Body of pancreas (tissue), 4 donors: ENCODE measurements at regions not wholly inside any gene's neighbourhood (a gene's known extent, or its start where the extent isn't known, plus 50 kb on each side); places are given as distances from the start of the nearest gene placed in this dataset.

Experiments used
- ATAC-seq: fragments of 150-250 bp; one replicate; pipeline ENCODE4 v1.9.1; 2016
- DNase-seq, 4 donors: peaks; one replicate each; pipeline ENCODE4 v3.0.0-alpha.2; 2019
- H3K27ac ChIP-seq, 4 donors: fragments of 200-600 bp; sonication (generic); 1 replicate in 3 of 4; 2 replicates in 1 of 4; pipeline versions ENCODE4 v1.5.1 to v1.6.1; 2016 to 2019; ENCODE audit warnings: mild to moderate bottlenecking in 1 of 4, mixed read lengths in 1 of 4, moderate library complexity in 1 of 4
- H3K27me3 ChIP-seq, 2 donors: fragments of 200-600 bp; sonication (generic); one replicate each; pipeline ENCODE4 v1.6.0; 2016; ENCODE audit warnings: mild to moderate bottlenecking in 1 of 2
- H3K36me3 ChIP-seq, 2 donors: fragments of 200-600 bp; sonication (generic); replicated peaks in 1 of 2; 2 replicates each; pipeline ENCODE4 v1.5.1; 2016; ENCODE audit warnings: low read depth in 2 of 2; ENCODE audit not compliant: insufficient read depth in 1 of 2
- H3K4me1 ChIP-seq: fragments of 200-600 bp; sonication (generic); one replicate; pipeline ENCODE4 v1.6.0; 2016
- H3K4me3 ChIP-seq, 2 donors: fragments of 200-600 bp; sonication (generic); 1 replicate in 1 of 2; 2 replicates in 1 of 2; pipeline ENCODE4 v1.5.1; 2016 to 2019
- H3K9me3 ChIP-seq, 3 donors: fragments of 200-600 bp; sonication (generic); 1 replicate in 2 of 3; 2 replicates in 1 of 3; pipeline ENCODE4 v1.5.1; 2016
- CTCF ChIP-seq, 7 experiments: fragments of 450-650 bp in 4 of 7; fragments of 200-600 bp in 3 of 7; sonication (generic) in 3 of 7; IDR thresholded peaks; one replicate each; pipeline ENCODE4 v1.5.1; 2016 to 2019; ENCODE audit warnings: antibody characterized with exemption in 7 of 7
- POLR2A ChIP-seq, 3 donors: fragments of 450-650 bp; IDR thresholded peaks; one replicate each; pipeline ENCODE4 v1.6.1; 2016; ENCODE audit warnings: antibody characterized with exemption in 3 of 3, mild to moderate bottlenecking in 2 of 3
- WGBS, 2 donors: methylation state at CpG; one replicate each; pipeline ENCODE4 v1.1.5; 2017; 5-methylcytosine and 5-hydroxymethylcytosine counted together
- intact Hi-C: fragments of 100-400 bp; cut with DNase I; formaldehyde crosslinking; loops from one replicate; pipeline ENCODE4 v1.15.1; 2023

DNA sequence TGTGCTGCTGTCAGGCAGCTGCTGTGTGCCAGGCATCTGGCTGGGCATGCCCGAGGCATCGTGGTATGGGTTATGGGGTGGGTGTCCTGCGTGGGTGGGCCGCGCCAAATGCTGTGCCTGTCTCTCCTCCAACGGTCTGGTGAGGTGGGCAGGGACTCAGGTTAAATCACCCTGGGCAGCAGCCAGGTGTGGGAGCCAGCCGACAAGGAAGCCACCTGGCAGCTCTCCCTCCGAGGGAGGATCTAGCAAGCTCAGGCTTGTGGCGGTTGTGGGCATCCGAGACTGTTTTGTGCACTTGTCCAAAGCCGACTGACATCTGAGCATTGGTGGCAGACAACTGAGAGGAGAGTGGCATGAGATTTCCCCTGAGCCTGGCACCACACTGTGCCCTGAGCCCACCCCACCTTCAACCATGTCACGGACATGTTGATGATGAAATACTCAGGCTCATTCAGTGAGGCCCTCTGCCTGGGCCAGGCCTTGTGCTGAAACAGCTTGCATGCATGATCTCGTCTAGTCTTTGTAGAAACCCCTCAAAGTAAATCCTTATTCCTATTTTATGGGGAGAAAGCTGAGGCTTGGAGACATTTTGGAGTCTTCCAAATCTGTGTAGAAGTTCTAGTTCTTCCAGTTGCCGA, 181.8 kb upstream of the MYL2 start:
- DNase-seq: peak in 1 of 4 donors; percentile 28
- Histone ChIP-seq H3K9me3 (no peaks in the 10 kb centered on the region), H3K27ac (no peak overlapping the region)

GRCh38 chr12:111101003-111101402, 180.6 kb upstream of the MYL2 start:
- no peaks in the 10 kb centered on the region for H3K9me3 ChIP-seq
- H3K27ac ChIP-seq: no peak overlapping the region
- no peaks in the 10 kb centered on the region for H3K36me3 ChIP-seq
- no peak for ATAC-seq
- 84 to 100% methylated on average over 4 to 7 of the region's 7 CpGs for WGBS, 2 donors
- DNase-seq: no peak
- TF ChIP-seq CTCF (IDR thresholded peaks at IDR 0.05) (no peak), POLR2A (IDR thresholded peaks at IDR 0.05) (no peak)
- H3K27me3 ChIP-seq: no peaks in the 10 kb centered on the region
- no peaks in the 10 kb centered on the region for H3K4me1 ChIP-seq
- intact Hi-C loops: no loop called here
- no peak overlapping the region for H3K4me3 ChIP-seq

More for the DNA sequence above, 181.8 kb upstream of the MYL2 start:
- ATAC-seq: no peak
- 39 to 60% methylated on average over 8 to 14 of the region's 14 CpGs for WGBS, 2 donors
- H3K4me3 ChIP-seq: no peak overlapping the region
- intact Hi-C loops: no loop called here
- no peak for TF ChIP-seq POLR2A (IDR thresholded peaks at IDR 0.05)
- TF ChIP-seq CTCF (IDR thresholded peaks at IDR 0.05): no peak
- H3K4me1 ChIP-seq: no peaks in the 10 kb centered on the region
- H3K36me3 ChIP-seq: no peaks in the 10 kb centered on the region
- no peaks in the 10 kb centered on the region for H3K27me3 ChIP-seq

DNA sequence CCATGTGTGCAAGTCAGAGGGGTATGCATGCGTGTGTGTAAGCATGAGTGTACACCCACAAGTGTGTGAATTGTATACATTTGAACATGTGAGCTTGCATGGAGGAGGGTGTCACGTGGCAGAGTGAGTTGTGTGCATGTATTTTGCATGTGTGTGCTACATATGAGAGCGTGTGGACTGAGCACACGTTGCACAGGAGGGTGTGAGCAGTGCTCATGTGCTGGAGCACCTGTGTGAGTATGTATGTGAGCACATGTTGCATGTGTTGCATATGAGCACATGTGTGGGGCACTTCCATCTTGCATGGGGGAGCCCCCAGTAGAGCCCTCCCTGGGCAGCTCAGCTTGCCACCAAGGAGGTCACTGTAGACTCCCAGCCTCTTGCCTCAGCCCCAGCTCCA, 180.2 kb upstream of the MYL2 start:
- H3K36me3 ChIP-seq: no peaks in the 10 kb centered on the region
- TF ChIP-seq POLR2A (IDR thresholded peaks at IDR 0.05) (no peak), CTCF (IDR thresholded peaks at IDR 0.05) (no peak)
- 63 to 85% methylated on average over 4 of the region's 4 CpGs for WGBS, 2 donors
- intact Hi-C loops: no loop called here
- no peaks in the 10 kb centered on the region for H3K4me1 ChIP-seq
- DNase-seq: no peak
- no peak overlapping the region for H3K27ac ChIP-seq
- H3K27me3 ChIP-seq: no peaks in the 10 kb centered on the region
- H3K9me3 ChIP-seq: no peaks in the 10 kb centered on the region
- H3K4me3 ChIP-seq: no peak overlapping the region
- ATAC-seq: no peak

DNA sequence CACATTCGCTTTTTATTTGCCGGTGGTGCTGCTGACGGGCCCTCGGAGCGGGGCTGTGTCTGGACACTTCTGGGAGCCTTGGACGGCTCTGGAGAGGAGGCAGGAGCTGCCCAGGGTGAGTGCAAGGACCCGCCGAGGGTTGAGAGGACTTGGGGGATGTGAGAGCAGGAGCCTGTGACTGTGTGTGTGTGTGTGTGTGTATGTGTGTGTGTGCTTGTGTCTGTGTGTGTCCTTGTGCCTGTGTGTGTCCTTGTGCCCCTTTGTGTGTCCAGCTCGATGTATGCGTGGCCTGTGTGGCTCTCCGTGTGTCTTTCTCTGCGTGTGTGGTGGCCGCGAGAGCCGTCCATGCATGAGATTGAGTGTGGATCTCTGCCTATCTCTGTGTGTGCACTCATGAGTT, 179.6 kb upstream of the MYL2 start:
- DNase-seq (no peak), ATAC-seq (no peak)
- H3K27me3 ChIP-seq: no peaks in the 10 kb centered on the region
- H3K36me3 ChIP-seq: no peaks in the 10 kb centered on the region
- H3K27ac ChIP-seq: no peak overlapping the region
- H3K4me3 ChIP-seq: no peak overlapping the region
- no peaks in the 10 kb centered on the region for H3K4me1 ChIP-seq
- TF ChIP-seq CTCF (IDR thresholded peaks at IDR 0.05) (no peak), POLR2A (IDR thresholded peaks at IDR 0.05) (no peak)
- WGBS, 2 donors: 83 to 88% methylated on average over 12 to 15 of the region's 15 CpGs
- intact Hi-C loops: no loop called here
- H3K9me3 ChIP-seq: no peaks in the 10 kb centered on the region

DNA sequence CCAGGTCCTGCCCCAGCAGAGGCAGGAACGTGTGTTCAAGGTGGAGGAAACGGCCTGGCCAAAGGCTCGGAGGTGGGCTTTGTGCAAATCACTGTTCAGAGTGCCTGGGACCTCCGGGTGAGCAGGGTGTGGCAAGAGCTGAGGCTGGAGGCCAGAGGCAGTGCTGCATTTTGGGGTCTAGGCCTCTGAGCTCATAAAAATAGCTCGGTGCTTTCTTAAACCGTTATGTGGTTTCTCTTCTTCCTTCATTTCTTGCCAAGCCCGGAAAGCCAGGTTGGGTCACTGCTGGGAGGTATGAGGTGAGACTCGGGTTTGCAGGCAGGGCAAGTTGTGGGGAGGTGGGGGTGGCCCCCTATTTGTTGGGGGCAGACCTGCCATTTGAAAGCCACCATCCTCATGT, 178.8 kb upstream of the MYL2 start:
- Histone ChIP-seq H3K27me3 (no peaks in the 10 kb centered on the region), H3K4me3 (no peak overlapping the region), H3K9me3 (no peaks in the 10 kb centered on the region), H3K36me3 (no peaks in the 10 kb centered on the region), H3K4me1 (no peaks in the 10 kb centered on the region), H3K27ac (no peak overlapping the region)
- 74% methylated on average over 7 to 8 of the region's 8 CpGs for WGBS, 2 donors
- ATAC-seq (no peak), DNase-seq (no peak)
- TF ChIP-seq CTCF (IDR thresholded peaks at IDR 0.05) (no peak), POLR2A (IDR thresholded peaks at IDR 0.05) (no peak)
- intact Hi-C loops: no loop called here
